WTC11 (cell line): ENCODE measurements at regions not wholly inside any gene's neighbourhood (a gene's known extent, or its start where the extent isn't known, plus 50 kb on each side); places are given as distances from the start of the nearest gene placed in this dataset.

Experiments
- ATAC-seq: fragments of 200-7000 bp; cut with Tn5 transposase; 2 replicates; pipeline ENCODE4 v1.10.0; 2021; ENCODE audit warnings: mild to moderate bottlenecking, moderate library complexity
- CTCF ChIA-PET: fragments of 300-600 bp; sonication (Branson Sonifier 250); formaldehyde crosslinking; loops from one replicate; lab custom pipeline; 2021; ENCODE audit warnings: antibody characterized with exemption; lab: Charles Lee
- POLR2A ChIA-PET: fragments of 350-600 bp; sonication (Branson Sonifier 250); formaldehyde crosslinking; loops from one replicate; lab custom pipeline; 2021; ENCODE audit warnings: antibody characterized with exemption; lab: Charles Lee
- DNase-seq: peaks from one replicate; pipeline ENCODE4 v3.0.0; 2021; ENCODE audit warnings: low spot score
- H3K27ac Mint-ChIP-seq: 2 replicates; pipeline ENCODE4 v1.8.0; 2021; ENCODE audit warnings: mixed read lengths
- H3K27me3 Mint-ChIP-seq: 2 replicates; pipeline ENCODE4 v1.8.0; 2021; ENCODE audit warnings: low read depth, mild to moderate bottlenecking, moderate library complexity, mixed read lengths
- H3K36me3 Mint-ChIP-seq: 2 replicates; pipeline ENCODE4 v1.8.0; 2021; ENCODE audit warnings: mixed read lengths
- H3K4me1 Mint-ChIP-seq: 2 replicates; pipeline ENCODE4 v1.8.0; 2022; ENCODE audit warnings: mixed read lengths
- H3K4me3 Mint-ChIP-seq: 2 replicates; pipeline ENCODE4 v1.8.0; 2021; ENCODE audit warnings: mild to moderate bottlenecking, moderate library complexity, mixed read lengths
- H3K9me3 Mint-ChIP-seq: 2 replicates; pipeline ENCODE4 v1.8.0; 2021; ENCODE audit warnings: mixed read lengths
- CREB1 ChIP-seq: sonication (generic); formaldehyde crosslinking; IDR thresholded peaks from 2 replicates; pipeline ENCODE4 v1.8.0; 2023; ENCODE audit warnings: mild to moderate bottlenecking, missing genetic modification reagents
- ESRRA ChIP-seq: sonication (generic); formaldehyde crosslinking; IDR thresholded peaks from 2 replicates; pipeline ENCODE4 v1.8.1; 2022; ENCODE audit warnings: mild to moderate bottlenecking, missing genetic modification reagents, borderline replicate concordance
- GTF2I ChIP-seq: fragments of 250-450 bp; sonication (Bioruptor Pico); conservative IDR thresholded peaks from 2 replicates; pipeline ENCODE4 v1.4.0; 2021; ENCODE audit warnings: mild to moderate bottlenecking
- MYBL2 ChIP-seq: sonication (generic); formaldehyde crosslinking; IDR thresholded peaks from 2 replicates; pipeline ENCODE4 v1.8.1; 2023; ENCODE audit warnings: mild to moderate bottlenecking, moderate library complexity, missing genetic modification reagents
- NR2C2 ChIP-seq: sonication (generic); formaldehyde crosslinking; IDR thresholded peaks from 2 replicates; pipeline ENCODE4 v1.8.0; 2022; ENCODE audit warnings: mild to moderate bottlenecking, missing genetic modification reagents
- NR3C1 ChIP-seq: sonication (generic); formaldehyde crosslinking; conservative IDR thresholded peaks from 2 replicates; pipeline ENCODE4 v1.8.1; 2023; ENCODE audit warnings: low read depth, mild to moderate bottlenecking, missing genetic modification reagents
- PRRX2 ChIP-seq: fragments of 250-450 bp; sonication (Bioruptor Pico); IDR thresholded peaks from 2 replicates; pipeline ENCODE4 v1.8.0; 2021; ENCODE audit warnings: mild to moderate bottlenecking
- SP1 ChIP-seq: sonication (generic); formaldehyde crosslinking; conservative IDR thresholded peaks from 2 replicates; pipeline ENCODE4 v1.8.1; 2022; ENCODE audit warnings: missing genetic modification reagents
- ZNF317 ChIP-seq: sonication (generic); formaldehyde crosslinking; IDR thresholded peaks from 2 replicates; pipeline ENCODE4 v1.8.1; 2023; ENCODE audit warnings: low read depth, mild to moderate bottlenecking, moderate library complexity, missing genetic modification reagents, borderline replicate concordance
- TF ChIP-seq, protein P1 (sequence below): fragments of 250-450 bp; sonication (Bioruptor Pico); IDR thresholded peaks from 2 replicates; pipeline ENCODE4 v1.9.0; 2021; ENCODE audit warnings: mild to moderate bottlenecking, borderline replicate concordance
- TF ChIP-seq, protein P2 (sequence below): sonication (generic); formaldehyde crosslinking; IDR thresholded peaks from 2 replicates; pipeline ENCODE4 v1.8.0; 2023; ENCODE audit warnings: missing genetic modification reagents
- TF ChIP-seq, protein P3 (sequence below): fragments of 250-450 bp; sonication (Bioruptor Pico); IDR thresholded peaks from 2 replicates; pipeline ENCODE4 v1.9.0; 2021; ENCODE audit warnings: mild to moderate bottlenecking
- TF ChIP-seq, protein P4 (sequence below): sonication (generic); formaldehyde crosslinking; IDR thresholded peaks from 2 replicates; pipeline ENCODE4 v1.8.1; 2023; ENCODE audit warnings: mild to moderate bottlenecking, missing genetic modification reagents

DNA sequence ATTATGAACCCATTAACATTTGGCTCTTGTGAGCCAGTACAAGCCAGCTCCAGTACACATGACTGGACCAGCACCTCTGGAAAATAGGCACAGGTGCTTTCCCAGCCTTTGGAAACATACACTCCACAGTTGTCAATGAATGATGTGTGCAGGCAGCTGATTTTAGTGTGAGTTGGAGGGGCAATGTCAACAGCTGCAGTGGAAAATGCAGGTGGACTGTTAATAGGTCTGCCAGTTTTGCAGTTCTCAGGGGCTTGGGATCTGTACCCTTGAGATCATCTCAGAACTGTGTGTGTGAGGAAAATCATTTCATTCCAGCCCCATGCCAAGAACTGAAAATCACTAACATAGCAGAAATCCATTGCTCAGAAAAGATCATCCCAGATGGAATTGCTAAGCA lies 81.7 kb upstream of the CHRDL1 start:
- no peaks in the 10 kb centered on the region; the same call in none of the 2 replicates for H3K27me3 Mint-ChIP-seq
- POLR2A ChIA-PET = no interaction called here

DNA sequence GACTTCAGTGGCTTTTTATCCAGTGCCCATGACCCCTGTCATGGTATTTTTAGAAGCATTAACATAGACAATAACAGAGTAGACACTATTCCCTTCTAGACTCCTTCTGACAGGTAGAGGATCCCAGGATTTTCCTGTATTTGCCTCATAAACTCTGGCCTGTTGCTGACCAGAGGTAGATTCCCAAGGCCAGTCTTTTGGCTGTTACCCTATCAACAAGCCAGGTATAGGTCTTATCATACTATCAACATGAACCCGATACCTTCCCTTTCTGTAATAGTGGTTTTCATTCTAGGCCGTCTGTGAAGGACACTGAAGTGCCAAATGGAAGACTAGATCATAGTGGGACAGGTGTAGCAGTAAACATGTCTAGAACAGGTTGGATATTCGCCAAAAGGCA lies 76.2 kb upstream of the CHRDL1 start:
- no peaks in the 10 kb centered on the region for H3K9me3 Mint-ChIP-seq
- DNase-seq (no peak), ATAC-seq (no peak)
- no peaks in the 10 kb centered on the region for H3K4me1 Mint-ChIP-seq
- CTCF ChIA-PET = no interaction called here
- POLR2A ChIA-PET = no interaction called here
- TF ChIP-seq ESRRA (CRISPR knock-in tag) (no peak), NR2C2 (no peak), GTF2I (CRISPR knock-in tag) (no peak), NR3C1 (CRISPR knock-in tag) (no peak), SP1 (no peak)
- no peak overlapping the region for H3K27ac Mint-ChIP-seq
- no peaks in the 10 kb centered on the region; the same call in none of the 2 replicates for H3K27me3 Mint-ChIP-seq
- H3K4me3 Mint-ChIP-seq = no peak overlapping the region
- no peaks in the 10 kb centered on the region for H3K36me3 Mint-ChIP-seq

More for the DNA sequence above, 81.7 kb upstream of the CHRDL1 start:
- H3K4me3 Mint-ChIP-seq = no peak overlapping the region
- no peak for ATAC-seq
- TF ChIP-seq CREB1 (CRISPR knock-in tag) (no peak), PRRX2 (CRISPR knock-in tag) (no peak), ZNF317 (CRISPR knock-in tag) (no peak)
- TF ChIP-seq, protein P1, sequence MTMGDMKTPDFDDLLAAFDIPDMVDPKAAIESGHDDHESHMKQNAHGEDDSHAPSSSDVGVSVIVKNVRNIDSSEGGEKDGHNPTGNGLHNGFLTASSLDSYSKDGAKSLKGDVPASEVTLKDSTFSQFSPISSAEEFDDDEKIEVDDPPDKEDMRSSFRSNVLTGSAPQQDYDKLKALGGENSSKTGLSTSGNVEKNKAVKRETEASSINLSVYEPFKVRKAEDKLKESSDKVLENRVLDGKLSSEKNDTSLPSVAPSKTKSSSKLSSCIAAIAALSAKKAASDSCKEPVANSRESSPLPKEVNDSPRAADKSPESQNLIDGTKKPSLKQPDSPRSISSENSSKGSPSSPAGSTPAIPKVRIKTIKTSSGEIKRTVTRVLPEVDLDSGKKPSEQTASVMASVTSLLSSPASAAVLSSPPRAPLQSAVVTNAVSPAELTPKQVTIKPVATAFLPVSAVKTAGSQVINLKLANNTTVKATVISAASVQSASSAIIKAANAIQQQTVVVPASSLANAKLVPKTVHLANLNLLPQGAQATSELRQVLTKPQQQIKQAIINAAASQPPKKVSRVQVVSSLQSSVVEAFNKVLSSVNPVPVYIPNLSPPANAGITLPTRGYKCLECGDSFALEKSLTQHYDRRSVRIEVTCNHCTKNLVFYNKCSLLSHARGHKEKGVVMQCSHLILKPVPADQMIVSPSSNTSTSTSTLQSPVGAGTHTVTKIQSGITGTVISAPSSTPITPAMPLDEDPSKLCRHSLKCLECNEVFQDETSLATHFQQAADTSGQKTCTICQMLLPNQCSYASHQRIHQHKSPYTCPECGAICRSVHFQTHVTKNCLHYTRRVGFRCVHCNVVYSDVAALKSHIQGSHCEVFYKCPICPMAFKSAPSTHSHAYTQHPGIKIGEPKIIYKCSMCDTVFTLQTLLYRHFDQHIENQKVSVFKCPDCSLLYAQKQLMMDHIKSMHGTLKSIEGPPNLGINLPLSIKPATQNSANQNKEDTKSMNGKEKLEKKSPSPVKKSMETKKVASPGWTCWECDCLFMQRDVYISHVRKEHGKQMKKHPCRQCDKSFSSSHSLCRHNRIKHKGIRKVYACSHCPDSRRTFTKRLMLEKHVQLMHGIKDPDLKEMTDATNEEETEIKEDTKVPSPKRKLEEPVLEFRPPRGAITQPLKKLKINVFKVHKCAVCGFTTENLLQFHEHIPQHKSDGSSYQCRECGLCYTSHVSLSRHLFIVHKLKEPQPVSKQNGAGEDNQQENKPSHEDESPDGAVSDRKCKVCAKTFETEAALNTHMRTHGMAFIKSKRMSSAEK (CRISPR knock-in tag) = no peak
- TF ChIP-seq, protein P2, sequence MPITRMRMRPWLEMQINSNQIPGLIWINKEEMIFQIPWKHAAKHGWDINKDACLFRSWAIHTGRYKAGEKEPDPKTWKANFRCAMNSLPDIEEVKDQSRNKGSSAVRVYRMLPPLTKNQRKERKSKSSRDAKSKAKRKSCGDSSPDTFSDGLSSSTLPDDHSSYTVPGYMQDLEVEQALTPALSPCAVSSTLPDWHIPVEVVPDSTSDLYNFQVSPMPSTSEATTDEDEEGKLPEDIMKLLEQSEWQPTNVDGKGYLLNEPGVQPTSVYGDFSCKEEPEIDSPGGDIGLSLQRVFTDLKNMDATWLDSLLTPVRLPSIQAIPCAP (CRISPR knock-in tag) = no peak
- TF ChIP-seq, protein P3, sequence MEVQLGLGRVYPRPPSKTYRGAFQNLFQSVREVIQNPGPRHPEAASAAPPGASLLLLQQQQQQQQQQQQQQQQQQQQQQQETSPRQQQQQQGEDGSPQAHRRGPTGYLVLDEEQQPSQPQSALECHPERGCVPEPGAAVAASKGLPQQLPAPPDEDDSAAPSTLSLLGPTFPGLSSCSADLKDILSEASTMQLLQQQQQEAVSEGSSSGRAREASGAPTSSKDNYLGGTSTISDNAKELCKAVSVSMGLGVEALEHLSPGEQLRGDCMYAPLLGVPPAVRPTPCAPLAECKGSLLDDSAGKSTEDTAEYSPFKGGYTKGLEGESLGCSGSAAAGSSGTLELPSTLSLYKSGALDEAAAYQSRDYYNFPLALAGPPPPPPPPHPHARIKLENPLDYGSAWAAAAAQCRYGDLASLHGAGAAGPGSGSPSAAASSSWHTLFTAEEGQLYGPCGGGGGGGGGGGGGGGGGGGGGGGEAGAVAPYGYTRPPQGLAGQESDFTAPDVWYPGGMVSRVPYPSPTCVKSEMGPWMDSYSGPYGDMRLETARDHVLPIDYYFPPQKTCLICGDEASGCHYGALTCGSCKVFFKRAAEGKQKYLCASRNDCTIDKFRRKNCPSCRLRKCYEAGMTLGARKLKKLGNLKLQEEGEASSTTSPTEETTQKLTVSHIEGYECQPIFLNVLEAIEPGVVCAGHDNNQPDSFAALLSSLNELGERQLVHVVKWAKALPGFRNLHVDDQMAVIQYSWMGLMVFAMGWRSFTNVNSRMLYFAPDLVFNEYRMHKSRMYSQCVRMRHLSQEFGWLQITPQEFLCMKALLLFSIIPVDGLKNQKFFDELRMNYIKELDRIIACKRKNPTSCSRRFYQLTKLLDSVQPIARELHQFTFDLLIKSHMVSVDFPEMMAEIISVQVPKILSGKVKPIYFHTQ (CRISPR knock-in tag) = no peak
- TF ChIP-seq, protein P4, sequence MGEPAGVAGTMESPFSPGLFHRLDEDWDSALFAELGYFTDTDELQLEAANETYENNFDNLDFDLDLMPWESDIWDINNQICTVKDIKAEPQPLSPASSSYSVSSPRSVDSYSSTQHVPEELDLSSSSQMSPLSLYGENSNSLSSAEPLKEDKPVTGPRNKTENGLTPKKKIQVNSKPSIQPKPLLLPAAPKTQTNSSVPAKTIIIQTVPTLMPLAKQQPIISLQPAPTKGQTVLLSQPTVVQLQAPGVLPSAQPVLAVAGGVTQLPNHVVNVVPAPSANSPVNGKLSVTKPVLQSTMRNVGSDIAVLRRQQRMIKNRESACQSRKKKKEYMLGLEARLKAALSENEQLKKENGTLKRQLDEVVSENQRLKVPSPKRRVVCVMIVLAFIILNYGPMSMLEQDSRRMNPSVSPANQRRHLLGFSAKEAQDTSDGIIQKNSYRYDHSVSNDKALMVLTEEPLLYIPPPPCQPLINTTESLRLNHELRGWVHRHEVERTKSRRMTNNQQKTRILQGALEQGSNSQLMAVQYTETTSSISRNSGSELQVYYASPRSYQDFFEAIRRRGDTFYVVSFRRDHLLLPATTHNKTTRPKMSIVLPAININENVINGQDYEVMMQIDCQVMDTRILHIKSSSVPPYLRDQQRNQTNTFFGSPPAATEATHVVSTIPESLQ (CRISPR knock-in tag) = no peak
- CTCF ChIA-PET = no interaction called here
- no peak for DNase-seq
- peaks cover 10% of the 10 kb centered on the region for H3K36me3 Mint-ChIP-seq
- no peaks in the 10 kb centered on the region for H3K4me1 Mint-ChIP-seq
- H3K9me3 Mint-ChIP-seq = peaks cover 18% of the 10 kb centered on the region
- H3K27ac Mint-ChIP-seq = no peak overlapping the region

DNA sequence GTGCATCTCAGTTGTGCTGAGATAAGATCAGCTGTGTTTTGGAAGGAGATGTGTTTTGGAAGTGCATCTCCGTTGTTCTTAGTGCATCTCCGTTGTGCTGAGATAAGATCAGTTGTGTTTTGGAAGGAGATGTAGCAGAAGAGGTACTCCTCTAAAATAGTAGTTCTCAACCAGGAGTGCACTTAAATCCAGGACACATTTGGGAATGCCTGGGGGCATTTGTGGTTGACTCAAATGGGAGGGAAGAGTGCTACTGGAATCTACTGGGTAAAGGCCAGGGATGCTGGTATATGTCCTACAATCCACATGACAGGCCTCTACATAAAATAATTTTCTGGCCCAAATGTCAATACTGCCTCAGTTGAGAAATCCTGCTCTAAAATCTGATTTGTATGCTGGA lies 70.8 kb upstream of the CHRDL1 start:
- no peak overlapping the region for H3K4me3 Mint-ChIP-seq
- no peak for ATAC-seq
- ChIA-PET POLR2A (no interaction called here), CTCF (no interaction called here)
- no peak overlapping the region for H3K27ac Mint-ChIP-seq
- no peaks in the 10 kb centered on the region for H3K4me1 Mint-ChIP-seq
- H3K27me3 Mint-ChIP-seq = no peaks in the 10 kb centered on the region
- H3K9me3 Mint-ChIP-seq = no peaks in the 10 kb centered on the region
- DNase-seq = no peak
- TF ChIP-seq MYBL2 = no peak
- no peaks in the 10 kb centered on the region for H3K36me3 Mint-ChIP-seq
